ENCODE measurements at regions not wholly inside any gene's neighbourhood (a gene's known extent, or its start where the extent isn't known, plus 50 kb on each side); places are given as distances from the start of the nearest gene placed in this dataset.

- no peak for TF ChIP-seq E2F6 (IDR thresholded peaks at IDR 0.05; ENCODE audit: borderline replicate concordance, low read depth)
- TF ChIP-seq PHF8 (IDR thresholded peaks at IDR 0.05; ENCODE audit: borderline replicate concordance, low read depth): no peak
These were observed 175.6 kb upstream of the TENM4 start (continued) for GRCh38 chr11:79616392-79616851.

- Histone ChIP-seq H3K9me3 (no peaks in the 10 kb centered on the region), H3K4me1 (no peaks in the 10 kb centered on the region), H3K4me3 (no peak overlapping the region), H3K4me2 (no peak overlapping the region), H3K27ac (no peak overlapping the region)
- POLR2A ChIA-PET: no interaction called here
- WGBS (ENCODE audit: missing lambda C conversion rate): 3% methylated on average over 5 of the region's 5 CpGs
- DNase-seq (ENCODE audit: low read depth in 1 of 2, low spot score in 1 of 2) (no peak), ATAC-seq (no peak), FAIRE-seq (no peak)
- TF ChIP-seq RFX5 (IDR thresholded peaks at IDR 0.05): no peak
- TF ChIP-seq TFCP2L1 (CRISPR knock-in tag; IDR thresholded peaks at IDR 0.05): no peak
- TF ChIP-seq CHD4 (IDR thresholded peaks at IDR 0.05; ENCODE audit: borderline replicate concordance): no peak
- TF ChIP-seq RARB (CRISPR knock-in tag; IDR thresholded peaks at IDR 0.05): no peak
- TF ChIP-seq E2F6 (IDR thresholded peaks at IDR 0.05; ENCODE audit: borderline replicate concordance, low read depth): no peak
- TF ChIP-seq HMGXB4 (CRISPR knock-in tag; IDR thresholded peaks at IDR 0.05; ENCODE audit: borderline replicate concordance): no peak
- no peak for TF ChIP-seq HES2 (IDR thresholded peaks at IDR 0.05)
- TF ChIP-seq KDM1A (IDR thresholded peaks at IDR 0.05; ENCODE audit: low read depth): no peak
- TF ChIP-seq FOSB (CRISPR knock-in tag; IDR thresholded peaks at IDR 0.05): no peak
- TF ChIP-seq MAFK (IDR thresholded peaks at IDR 0.05; ENCODE audit: partially characterized antibody): no peak
- TF ChIP-seq ZSCAN20 (CRISPR knock-in tag; IDR thresholded peaks at IDR 0.05): no peak
- no peak for TF ChIP-seq NFE2L2 (conservative IDR thresholded peaks at IDR 0.05; ENCODE audit: low read length)
- no peak for TF ChIP-seq FOXS1 (CRISPR knock-in tag; IDR thresholded peaks at IDR 0.05)
- TF ChIP-seq PHF8 (IDR thresholded peaks at IDR 0.05; ENCODE audit: borderline replicate concordance, low read depth): no peak
- CTCF ChIA-PET: no interaction called here
These were observed 174.6 kb upstream of the TENM4 start for GRCh38 chr11:79615425-79615824.

- 2% methylated on average over 6 of the region's 7 CpGs for WGBS (ENCODE audit: missing lambda C conversion rate)
- FAIRE-seq (no peak), ATAC-seq (0 out of 6 replicates have a peak, but pooled peaks of 1 of the 2 experiments have one; percentile 42), DNase-seq (ENCODE audit: low read depth in 1 of 2, low spot score in 1 of 2) (no peak)
- no peak for TF ChIP-seq ATOH8 (CRISPR knock-in tag; IDR thresholded peaks at IDR 0.05; ENCODE audit: low read depth)
- no peak for TF ChIP-seq MYC (IDR thresholded peaks at IDR 0.05; ENCODE audit: borderline replicate concordance, low read length)
- no peak for TF ChIP-seq RARB (CRISPR knock-in tag; IDR thresholded peaks at IDR 0.05)
- TF ChIP-seq JUNB (IDR thresholded peaks at IDR 0.05): no peak
- no peak for TF ChIP-seq POLR2A (IDR thresholded peaks at IDR 0.05; ENCODE audit: low read length)
- no peak for TF ChIP-seq FOSB (CRISPR knock-in tag; IDR thresholded peaks at IDR 0.05)
- TF ChIP-seq CTCF (IDR thresholded peaks at IDR 0.05): no peak
- TF ChIP-seq BHLHE40 (IDR thresholded peaks at IDR 0.05; ENCODE audit: low read depth, low read length): no peak
- no peak for TF ChIP-seq MAZ (IDR thresholded peaks at IDR 0.05; ENCODE audit: borderline replicate concordance, low read depth, low read length)
- TF ChIP-seq HMGXB4 (CRISPR knock-in tag; IDR thresholded peaks at IDR 0.05; ENCODE audit: borderline replicate concordance): no peak
- no peak for TF ChIP-seq KDM5A (IDR thresholded peaks at IDR 0.05)
- no peak for TF ChIP-seq HES2 (IDR thresholded peaks at IDR 0.05)
- TF ChIP-seq HOXB13 (CRISPR knock-in tag; IDR thresholded peaks at IDR 0.05; ENCODE audit: low read depth): no peak
- TF ChIP-seq FOXS1 (CRISPR knock-in tag; IDR thresholded peaks at IDR 0.05): no peak
- TF ChIP-seq E2F6 (IDR thresholded peaks at IDR 0.05; ENCODE audit: borderline replicate concordance, low read depth): no peak
- TF ChIP-seq CBX2 (IDR thresholded peaks at IDR 0.05; ENCODE audit: borderline replicate concordance, low read depth): no peak
- no peak for TF ChIP-seq NFE2L2 (conservative IDR thresholded peaks at IDR 0.05; ENCODE audit: low read length)
- Histone ChIP-seq H3K9me3 (no peaks in the 10 kb centered on the region), H3K4me1 (no peaks in the 10 kb centered on the region), H3K4me3 (no peak overlapping the region), H3K27ac (no peak overlapping the region), H3K4me2 (no peak overlapping the region)
- ChIA-PET CTCF (no interaction called here), POLR2A (no interaction called here)
These were observed 169.8 kb upstream of the TENM4 start for GRCh38 chr11:79610678-79611077.
